A549 (cell line): ENCODE measurements at regions not wholly inside any gene's neighbourhood (a gene's known extent, or its start where the extent isn't known, plus 50 kb on each side); places are given as distances from the start of the nearest gene placed in this dataset.

Experiments used
- CHD4 ChIP-seq: fragments of 200-600 bp; sonication (generic); IDR thresholded peaks from 2 replicates; pipeline ENCODE4 v1.6.1; 2016; ENCODE audit warnings: antibody characterized with exemption, mild to moderate bottlenecking, borderline replicate concordance
- TF ChIP-seq, protein P1 (sequence below): fragments of >200 bp; sonication (Bioruptor Twin); formaldehyde crosslinking; IDR thresholded peaks from 3 replicates; pipeline ENCODE4 v1.5.1; 2016

DNA sequence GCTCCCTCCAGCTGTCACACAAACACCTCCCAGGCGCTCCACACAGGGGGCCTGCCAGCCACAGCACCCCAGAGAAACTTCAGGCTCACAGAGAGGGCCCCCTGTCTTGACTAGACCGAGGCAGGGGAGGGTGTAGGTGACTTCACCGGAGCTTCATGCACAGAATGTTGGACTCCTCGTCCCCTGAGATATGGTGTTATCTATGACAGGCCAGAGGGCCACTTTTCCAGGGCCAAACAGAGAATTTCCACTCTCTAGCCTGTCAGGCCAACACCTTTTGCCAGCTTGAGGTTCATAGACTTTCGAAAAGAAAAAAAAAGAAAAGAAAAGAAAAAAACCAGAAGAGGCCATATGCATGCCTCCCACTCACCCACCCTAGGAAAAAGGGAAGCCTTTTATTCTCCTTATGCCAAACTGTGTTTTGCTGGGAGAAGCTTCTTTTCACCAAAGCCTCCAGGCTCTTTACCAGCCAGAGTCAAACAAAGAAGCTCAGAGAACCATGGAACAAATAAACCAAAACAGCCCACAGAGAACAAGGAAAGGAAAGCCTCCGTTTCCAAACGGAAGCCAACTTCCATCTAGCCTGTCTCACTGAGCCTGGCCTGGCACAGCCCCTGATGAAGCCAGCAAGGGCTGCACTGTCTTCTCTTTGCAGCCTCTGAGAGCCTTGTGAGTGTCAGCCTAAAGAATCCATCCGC, 313.2 kb upstream of the JARID2 start:
- TF ChIP-seq, protein P1, sequence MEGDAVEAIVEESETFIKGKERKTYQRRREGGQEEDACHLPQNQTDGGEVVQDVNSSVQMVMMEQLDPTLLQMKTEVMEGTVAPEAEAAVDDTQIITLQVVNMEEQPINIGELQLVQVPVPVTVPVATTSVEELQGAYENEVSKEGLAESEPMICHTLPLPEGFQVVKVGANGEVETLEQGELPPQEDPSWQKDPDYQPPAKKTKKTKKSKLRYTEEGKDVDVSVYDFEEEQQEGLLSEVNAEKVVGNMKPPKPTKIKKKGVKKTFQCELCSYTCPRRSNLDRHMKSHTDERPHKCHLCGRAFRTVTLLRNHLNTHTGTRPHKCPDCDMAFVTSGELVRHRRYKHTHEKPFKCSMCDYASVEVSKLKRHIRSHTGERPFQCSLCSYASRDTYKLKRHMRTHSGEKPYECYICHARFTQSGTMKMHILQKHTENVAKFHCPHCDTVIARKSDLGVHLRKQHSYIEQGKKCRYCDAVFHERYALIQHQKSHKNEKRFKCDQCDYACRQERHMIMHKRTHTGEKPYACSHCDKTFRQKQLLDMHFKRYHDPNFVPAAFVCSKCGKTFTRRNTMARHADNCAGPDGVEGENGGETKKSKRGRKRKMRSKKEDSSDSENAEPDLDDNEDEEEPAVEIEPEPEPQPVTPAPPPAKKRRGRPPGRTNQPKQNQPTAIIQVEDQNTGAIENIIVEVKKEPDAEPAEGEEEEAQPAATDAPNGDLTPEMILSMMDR = no peak
- no peak for TF ChIP-seq CHD4
